Caco-2 (cell line): ENCODE measurements at regions not wholly inside any gene's neighbourhood (a gene's known extent, or its start where the extent isn't known, plus 50 kb on each side); places are given as distances from the start of the nearest gene placed in this dataset.

ENCODE experiments used
- BruUV-seq: library from RNA; stranded (reverse); fragments of 400-500 nt; replicated peaks from 2 replicates; lab custom pipeline; 2021; lab: Mats Ljungman, UMichigan
- CTCF ChIA-PET: fragments of 300-600 bp; sonication (Branson Sonifier 250); formaldehyde crosslinking; loops from one replicate; lab custom pipeline; 2022; ENCODE audit warnings: antibody characterized with exemption; lab: Charles Lee
- POLR2A ChIA-PET: fragments of 300-600 bp; sonication (Branson Sonifier 250); formaldehyde crosslinking; loops from one replicate; lab custom pipeline; 2022; ENCODE audit warnings: antibody characterized with exemption; lab: Charles Lee
- DNase-seq, 2 experiments: peaks; one replicate each; pipeline versions ENCODE4 v3.0.0 to v3.0.0-alpha.2; 2020 to 2022
- H3K27me3 ChIP-seq: replicated peaks from 2 replicates; pipeline ENCODE4 v1.6.0; 2011; ENCODE audit warnings: low read length; ENCODE audit not compliant: control insufficient read depth, insufficient read depth
- H3K36me3 ChIP-seq: 2 replicates; pipeline ENCODE4 v1.5.1; 2011; ENCODE audit warnings: low read length; ENCODE audit not compliant: control insufficient read depth, insufficient read depth
- H3K4me1 ChIP-seq: fragments of 250-450 bp; sonication (Bioruptor Pico); 2 replicates; pipeline ENCODE4 v1.5.1; 2020; ENCODE audit warnings: mild to moderate bottlenecking
- H3K4me3 ChIP-seq: 2 replicates; pipeline ENCODE4 v1.5.1; 2011; ENCODE audit warnings: low read depth, mild to moderate bottlenecking, control low read depth, low read length
- H3K9me3 ChIP-seq: fragments of 250-450 bp; sonication (Bioruptor Pico); 2 replicates; pipeline ENCODE4 v1.5.1; 2020; ENCODE audit warnings: mild to moderate bottlenecking, moderate library complexity
- H3K27ac Mint-ChIP-seq: one replicate; pipeline ENCODE4 v1.8.0; 2022; ENCODE audit warnings: mixed read lengths; ENCODE audit not compliant: unreplicated experiment
- H3K27me3 Mint-ChIP-seq: one replicate; pipeline ENCODE4 v1.8.0; 2022; ENCODE audit warnings: mixed read lengths; ENCODE audit not compliant: insufficient read depth, unreplicated experiment
- H3K36me3 Mint-ChIP-seq: one replicate; pipeline ENCODE4 v1.8.0; 2022; ENCODE audit warnings: mild to moderate bottlenecking, mixed read lengths; ENCODE audit not compliant: insufficient read depth, unreplicated experiment
- H3K4me1 Mint-ChIP-seq: one replicate; pipeline ENCODE4 v1.8.0; 2022; ENCODE audit warnings: low read depth, mixed read lengths; ENCODE audit not compliant: unreplicated experiment
- H3K4me3 Mint-ChIP-seq: one replicate; pipeline ENCODE4 v1.8.0; 2022; ENCODE audit warnings: mild to moderate bottlenecking, moderate library complexity, mixed read lengths; ENCODE audit not compliant: unreplicated experiment
- H3K9me3 Mint-ChIP-seq: one replicate; pipeline ENCODE4 v1.8.0; 2022; ENCODE audit warnings: mixed read lengths; ENCODE audit not compliant: unreplicated experiment
- CTCF ChIP-seq, 2 experiments: fragments of 200-600 bp in 1 of 2; IDR thresholded peaks; 1 replicate in 1 of 2; 2 replicates in 1 of 2; pipeline versions ENCODE4 v1.5.1 to v1.8.0; 2011 to 2022; ENCODE audit warnings: antibody characterized with exemption in 1 of 2, control low read depth in 1 of 2, inconsistent platforms in 1 of 2, low read depth in 1 of 2, low read length in 1 of 2, mild to moderate bottlenecking in 1 of 2, moderate library complexity in 1 of 2; ENCODE audit not compliant: insufficient read depth in 1 of 2, severe bottlenecking in 1 of 2, unreplicated experiment in 1 of 2
- intact Hi-C: fragments of 100-400 bp; cut with micrococcal nuclease; formaldehyde crosslinking; loops from one replicate; pipeline ENCODE4 v1.10.0; 2022; ENCODE audit not compliant: unreplicated experiment

DNA sequence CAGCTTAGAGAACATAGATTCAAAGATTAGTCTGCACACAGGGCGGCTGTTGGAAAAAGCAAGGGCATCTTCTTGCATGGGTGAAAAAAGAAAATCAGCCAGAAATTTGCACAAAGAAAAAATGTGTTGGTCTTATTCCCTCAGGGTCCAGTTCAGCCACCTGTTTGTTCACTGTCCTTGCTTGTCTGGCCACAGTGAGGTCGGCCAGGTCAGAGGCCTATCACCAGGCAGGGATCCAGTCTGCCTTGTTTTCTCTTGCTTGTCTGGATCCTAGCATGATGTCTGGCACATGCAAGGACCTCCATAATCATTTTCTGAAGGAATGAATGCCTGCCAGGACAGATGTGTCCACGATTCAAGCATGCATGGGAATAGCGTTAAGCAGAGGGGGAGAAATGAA, 359.1 kb upstream of the TBX3 start:
- Histone ChIP-seq H3K9me3 (no peaks in the 10 kb centered on the region), H3K27me3 (no peaks in the 10 kb centered on the region), H3K4me1 (no peaks in the 10 kb centered on the region), H3K4me3 (no peak overlapping the region), H3K36me3 (no peaks in the 10 kb centered on the region)
- Mint-ChIP-seq H3K9me3 (no peaks in the 10 kb centered on the region), H3K4me3 (no peak overlapping the region), H3K4me1 (no peaks in the 10 kb centered on the region), H3K27me3 (no peaks in the 10 kb centered on the region), H3K36me3 (no peaks in the 10 kb centered on the region), H3K27ac (no peak overlapping the region)
- BruUV-seq, result no TSS peak
- intact Hi-C loops, result no loop called here
- DNase-seq, result no peak
- no peak for TF ChIP-seq CTCF (IDR thresholded peaks at IDR 0.05; ENCODE audit: insufficient read depth in 1 of 2, low read depth in 1 of 2, low read length in 1 of 2, severe bottlenecking in 1 of 2, unreplicated experiment in 1 of 2)
- ChIA-PET CTCF (no interaction called here), POLR2A (no interaction called here)

DNA sequence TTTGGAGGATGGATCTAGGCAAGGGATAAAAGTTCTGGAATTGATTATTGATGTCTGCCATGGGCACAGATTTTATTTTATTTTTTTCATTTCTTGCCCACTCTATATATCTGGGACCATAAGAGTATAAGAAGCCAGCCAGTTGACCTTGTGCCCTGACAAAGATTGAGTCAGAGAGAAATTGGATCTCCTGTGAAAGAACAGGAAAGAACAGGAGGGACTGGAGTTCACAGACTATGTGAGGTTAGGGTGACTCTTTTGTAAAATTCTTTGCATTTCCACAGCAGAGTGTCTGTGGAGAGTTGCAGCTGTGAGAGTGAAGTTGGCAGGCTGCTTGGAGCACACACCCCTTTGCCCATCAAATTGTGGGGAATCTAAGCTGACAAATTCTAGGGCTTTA, 358.4 kb upstream of the TBX3 start:
- Histone ChIP-seq H3K27me3 (no peaks in the 10 kb centered on the region), H3K9me3 (no peaks in the 10 kb centered on the region), H3K36me3 (no peaks in the 10 kb centered on the region), H3K4me1 (no peaks in the 10 kb centered on the region), H3K4me3 (no peak overlapping the region)
- POLR2A ChIA-PET, result no interaction called here
- Mint-ChIP-seq H3K4me1 (no peaks in the 10 kb centered on the region), H3K9me3 (no peaks in the 10 kb centered on the region), H3K27ac (no peak overlapping the region), H3K4me3 (no peak overlapping the region), H3K27me3 (no peaks in the 10 kb centered on the region), H3K36me3 (no peaks in the 10 kb centered on the region)
- TF ChIP-seq CTCF (IDR thresholded peaks at IDR 0.05; ENCODE audit: insufficient read depth in 1 of 2, low read depth in 1 of 2, low read length in 1 of 2, severe bottlenecking in 1 of 2, unreplicated experiment in 1 of 2), result no peak
- intact Hi-C loops, result no loop called here
- CTCF ChIA-PET, result no interaction called here
- no peak for DNase-seq
- no TSS peak for BruUV-seq

- no peaks in the 10 kb centered on the region for H3K36me3 Mint-ChIP-seq
- POLR2A ChIA-PET, result no interaction called here
- intact Hi-C loops, result no loop called here
Observed at GRCh38 chr12:115037830-115038229, 353.9 kb upstream of the TBX3 start.

More at GRCh38 chr12:115037830-115038229, 353.9 kb upstream of the TBX3 start:
- H3K27me3 Mint-ChIP-seq, result no peaks in the 10 kb centered on the region
- Histone ChIP-seq H3K27me3 (no peaks in the 10 kb centered on the region), H3K4me3 (no peak overlapping the region), H3K4me1 (no peaks in the 10 kb centered on the region), H3K36me3 (no peaks in the 10 kb centered on the region), H3K9me3 (no peaks in the 10 kb centered on the region)
- no peaks in the 10 kb centered on the region for H3K9me3 Mint-ChIP-seq
- CTCF ChIA-PET, result no interaction called here
- H3K27ac Mint-ChIP-seq, result no peak overlapping the region
- BruUV-seq, result no TSS peak
- no peak for TF ChIP-seq CTCF (IDR thresholded peaks at IDR 0.05; ENCODE audit: insufficient read depth in 1 of 2, low read depth in 1 of 2, low read length in 1 of 2, severe bottlenecking in 1 of 2, unreplicated experiment in 1 of 2)
- no peak for DNase-seq
- no peak overlapping the region for H3K4me3 Mint-ChIP-seq
- H3K4me1 Mint-ChIP-seq, result no peaks in the 10 kb centered on the region
